ENCODE measurements at regions not wholly inside any gene's neighbourhood (a gene's known extent, or its start where the extent isn't known, plus 50 kb on each side); places are given as distances from the start of the nearest gene placed in this dataset.
"Not testable (repeated sequence)": the region's sequence is repeated elsewhere in the genome, so short reads cannot be mapped to it uniquely, and the experiment has no call there.

DNA sequence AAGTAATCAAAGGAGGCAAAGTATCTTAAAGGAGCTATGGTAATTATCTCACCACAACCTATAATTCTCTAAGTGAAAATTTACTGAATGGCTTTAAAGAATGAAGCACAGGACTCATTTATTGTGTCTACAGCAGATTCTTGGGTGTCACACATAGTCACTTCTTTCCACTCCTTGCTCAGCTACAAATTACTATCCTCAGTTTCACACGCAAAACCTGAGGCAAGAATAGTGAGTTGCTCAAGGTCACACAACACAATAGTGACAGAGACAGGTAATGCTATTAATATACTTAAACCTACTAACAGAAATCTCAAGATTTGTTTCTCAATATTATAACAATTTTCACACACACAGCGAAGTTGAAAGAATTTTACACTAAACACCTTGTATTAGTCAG, 120.9 kb upstream of the STK32A start:
- TF ChIP-seq ZNF70 (CRISPR knock-in tag; IDR thresholded peaks at IDR 0.05), result no peak
- TF ChIP-seq, protein P1, sequence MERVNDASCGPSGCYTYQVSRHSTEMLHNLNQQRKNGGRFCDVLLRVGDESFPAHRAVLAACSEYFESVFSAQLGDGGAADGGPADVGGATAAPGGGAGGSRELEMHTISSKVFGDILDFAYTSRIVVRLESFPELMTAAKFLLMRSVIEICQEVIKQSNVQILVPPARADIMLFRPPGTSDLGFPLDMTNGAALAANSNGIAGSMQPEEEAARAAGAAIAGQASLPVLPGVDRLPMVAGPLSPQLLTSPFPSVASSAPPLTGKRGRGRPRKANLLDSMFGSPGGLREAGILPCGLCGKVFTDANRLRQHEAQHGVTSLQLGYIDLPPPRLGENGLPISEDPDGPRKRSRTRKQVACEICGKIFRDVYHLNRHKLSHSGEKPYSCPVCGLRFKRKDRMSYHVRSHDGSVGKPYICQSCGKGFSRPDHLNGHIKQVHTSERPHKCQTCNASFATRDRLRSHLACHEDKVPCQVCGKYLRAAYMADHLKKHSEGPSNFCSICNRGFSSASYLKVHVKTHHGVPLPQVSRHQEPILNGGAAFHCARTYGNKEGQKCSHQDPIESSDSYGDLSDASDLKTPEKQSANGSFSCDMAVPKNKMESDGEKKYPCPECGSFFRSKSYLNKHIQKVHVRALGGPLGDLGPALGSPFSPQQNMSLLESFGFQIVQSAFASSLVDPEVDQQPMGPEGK (CRISPR knock-in tag; IDR thresholded peaks at IDR 0.05; ENCODE audit: borderline replicate concordance), result no peak
- no peak for TF ChIP-seq CSDC2 (CRISPR knock-in tag; IDR thresholded peaks at IDR 0.05)
- no peak for TF ChIP-seq ARNTL (CRISPR knock-in tag; IDR thresholded peaks at IDR 0.05; ENCODE audit: borderline replicate concordance, low read depth)
- TF ChIP-seq TOX (CRISPR knock-in tag; IDR thresholded peaks at IDR 0.05; ENCODE audit: borderline replicate concordance), result no peak
- TF ChIP-seq ZFP30 (CRISPR knock-in tag; IDR thresholded peaks at IDR 0.05), result no peak
- TF ChIP-seq, protein P2, sequence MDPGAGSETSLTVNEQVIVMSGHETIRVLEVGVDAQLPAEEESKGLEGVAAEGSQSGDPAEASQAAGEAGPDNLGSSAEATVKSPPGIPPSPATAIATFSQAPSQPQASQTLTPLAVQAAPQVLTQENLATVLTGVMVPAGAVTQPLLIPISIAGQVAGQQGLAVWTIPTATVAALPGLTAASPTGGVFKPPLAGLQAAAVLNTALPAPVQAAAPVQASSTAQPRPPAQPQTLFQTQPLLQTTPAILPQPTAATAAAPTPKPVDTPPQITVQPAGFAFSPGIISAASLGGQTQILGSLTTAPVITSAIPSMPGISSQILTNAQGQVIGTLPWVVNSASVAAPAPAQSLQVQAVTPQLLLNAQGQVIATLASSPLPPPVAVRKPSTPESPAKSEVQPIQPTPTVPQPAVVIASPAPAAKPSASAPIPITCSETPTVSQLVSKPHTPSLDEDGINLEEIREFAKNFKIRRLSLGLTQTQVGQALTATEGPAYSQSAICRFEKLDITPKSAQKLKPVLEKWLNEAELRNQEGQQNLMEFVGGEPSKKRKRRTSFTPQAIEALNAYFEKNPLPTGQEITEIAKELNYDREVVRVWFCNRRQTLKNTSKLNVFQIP (CRISPR knock-in tag; IDR thresholded peaks at IDR 0.05; ENCODE audit: borderline replicate concordance, low read depth), result no peak
- no peak for TF ChIP-seq SNAI2 (CRISPR knock-in tag; IDR thresholded peaks at IDR 0.05)
- TF ChIP-seq ZNF8 (CRISPR knock-in tag; IDR thresholded peaks at IDR 0.05), result no peak
- no peak for TF ChIP-seq PPARA (CRISPR knock-in tag; IDR thresholded peaks at IDR 0.05; ENCODE audit: borderline replicate concordance)
- TF ChIP-seq ZNF565 (CRISPR knock-in tag; conservative IDR thresholded peaks at IDR 0.05; ENCODE audit: low read depth), result no peak
- no peak for TF ChIP-seq GLIS3 (CRISPR knock-in tag; IDR thresholded peaks at IDR 0.05)
- no peak for TF ChIP-seq ESRRG (CRISPR knock-in tag; IDR thresholded peaks at IDR 0.05)
- TF ChIP-seq, protein P3, sequence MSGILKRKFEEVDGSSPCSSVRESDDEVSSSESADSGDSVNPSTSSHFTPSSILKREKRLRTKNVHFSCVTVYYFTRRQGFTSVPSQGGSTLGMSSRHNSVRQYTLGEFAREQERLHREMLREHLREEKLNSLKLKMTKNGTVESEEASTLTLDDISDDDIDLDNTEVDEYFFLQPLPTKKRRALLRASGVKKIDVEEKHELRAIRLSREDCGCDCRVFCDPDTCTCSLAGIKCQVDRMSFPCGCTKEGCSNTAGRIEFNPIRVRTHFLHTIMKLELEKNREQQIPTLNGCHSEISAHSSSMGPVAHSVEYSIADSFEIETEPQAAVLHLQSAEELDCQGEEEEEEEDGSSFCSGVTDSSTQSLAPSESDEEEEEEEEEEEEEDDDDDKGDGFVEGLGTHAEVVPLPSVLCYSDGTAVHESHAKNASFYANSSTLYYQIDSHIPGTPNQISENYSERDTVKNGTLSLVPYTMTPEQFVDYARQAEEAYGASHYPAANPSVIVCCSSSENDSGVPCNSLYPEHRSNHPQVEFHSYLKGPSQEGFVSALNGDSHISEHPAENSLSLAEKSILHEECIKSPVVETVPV (CRISPR knock-in tag; IDR thresholded peaks at IDR 0.05), result no peak
- no peak for TF ChIP-seq ZC3H10 (CRISPR knock-in tag; IDR thresholded peaks at IDR 0.05)
- TF ChIP-seq OSR1 (CRISPR knock-in tag; IDR thresholded peaks at IDR 0.05), result no peak
- no peak for TF ChIP-seq TCF4 (CRISPR knock-in tag; IDR thresholded peaks at IDR 0.05; ENCODE audit: borderline replicate concordance)
- no peak for TF ChIP-seq BACH2 (CRISPR knock-in tag; IDR thresholded peaks at IDR 0.05; ENCODE audit: borderline replicate concordance)
- ATAC-seq, result no peak

DNA sequence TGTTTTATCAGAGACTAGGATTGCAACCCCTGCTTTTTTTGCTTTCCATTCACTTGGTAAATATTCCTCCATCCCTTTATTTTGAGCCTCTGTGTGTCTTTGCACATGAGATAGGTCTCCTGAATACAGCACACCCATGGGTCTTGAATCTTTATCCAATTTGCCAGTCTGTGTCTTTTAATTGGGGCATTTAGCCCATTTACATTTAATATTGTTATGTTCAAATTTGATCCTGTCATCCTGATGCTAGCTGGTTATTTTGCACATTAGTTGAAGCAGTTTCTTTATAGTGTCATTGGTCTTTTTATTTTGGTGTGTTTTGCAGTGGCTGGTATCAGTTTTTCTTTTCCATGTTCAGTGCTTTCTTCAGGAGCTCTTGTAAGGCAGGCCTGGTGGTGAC, 95.1 kb upstream of the STK32A start:
- ATAC-seq, result not testable (repeated sequence)

DNA sequence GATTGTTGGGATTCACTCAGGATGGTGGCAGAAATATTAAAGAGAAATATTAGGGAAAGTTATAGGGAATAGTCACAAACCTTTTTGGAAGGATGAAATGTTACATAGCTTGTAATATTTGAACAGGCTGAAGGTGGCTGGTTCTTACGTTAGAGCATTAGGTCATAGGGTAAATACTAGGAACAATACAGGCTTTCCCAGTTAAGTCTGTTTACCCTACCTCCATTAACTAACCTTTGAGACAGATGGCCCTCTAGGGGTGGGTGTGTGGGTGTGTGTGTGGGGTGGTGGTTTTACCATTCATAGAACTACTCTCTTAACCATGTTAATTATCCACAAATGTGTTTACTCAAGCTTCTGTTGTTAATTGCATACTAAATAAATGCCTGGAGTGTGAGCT, 94.3 kb upstream of the STK32A start:
- ATAC-seq, result no peak
- no peak for TF ChIP-seq TCF4 (CRISPR knock-in tag; IDR thresholded peaks at IDR 0.05; ENCODE audit: borderline replicate concordance)
- TF ChIP-seq, protein P2 (CRISPR knock-in tag; IDR thresholded peaks at IDR 0.05; ENCODE audit: borderline replicate concordance, low read depth), result no peak
- TF ChIP-seq, protein P4, sequence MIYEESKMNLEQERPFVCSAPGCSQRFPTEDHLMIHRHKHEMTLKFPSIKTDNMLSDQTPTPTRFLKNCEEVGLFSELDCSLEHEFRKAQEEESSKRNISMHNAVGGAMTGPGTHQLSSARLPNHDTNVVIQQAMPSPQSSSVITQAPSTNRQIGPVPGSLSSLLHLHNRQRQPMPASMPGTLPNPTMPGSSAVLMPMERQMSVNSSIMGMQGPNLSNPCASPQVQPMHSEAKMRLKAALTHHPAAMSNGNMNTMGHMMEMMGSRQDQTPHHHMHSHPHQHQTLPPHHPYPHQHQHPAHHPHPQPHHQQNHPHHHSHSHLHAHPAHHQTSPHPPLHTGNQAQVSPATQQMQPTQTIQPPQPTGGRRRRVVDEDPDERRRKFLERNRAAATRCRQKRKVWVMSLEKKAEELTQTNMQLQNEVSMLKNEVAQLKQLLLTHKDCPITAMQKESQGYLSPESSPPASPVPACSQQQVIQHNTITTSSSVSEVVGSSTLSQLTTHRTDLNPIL (CRISPR knock-in tag; IDR thresholded peaks at IDR 0.05; ENCODE audit: low read depth), result no peak
- TF ChIP-seq ZFP3 (CRISPR knock-in tag; IDR thresholded peaks at IDR 0.05), result no peak
- no peak for TF ChIP-seq ESRRG (CRISPR knock-in tag; IDR thresholded peaks at IDR 0.05)

DNA sequence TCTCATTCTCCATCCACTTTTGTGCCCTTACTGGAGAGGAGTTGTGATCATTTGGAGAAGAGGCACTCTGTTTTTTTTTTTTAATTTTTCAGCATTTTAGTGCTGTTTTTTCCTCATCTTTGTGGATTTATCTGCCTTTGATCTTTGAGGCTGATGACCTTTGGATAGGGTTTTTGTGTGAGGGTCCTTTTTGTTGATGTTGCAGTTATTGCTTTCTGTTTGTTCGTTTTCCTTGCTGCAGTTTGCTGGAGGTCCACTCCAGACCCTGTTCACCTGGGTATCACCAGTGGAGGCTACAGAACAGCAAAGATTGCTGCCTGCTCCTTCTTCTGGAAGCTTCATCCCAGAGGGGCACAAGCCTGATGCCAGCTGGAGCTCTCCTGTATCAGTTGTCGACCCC, 93.2 kb upstream of the STK32A start:
- ATAC-seq, result not testable (repeated sequence)

DNA sequence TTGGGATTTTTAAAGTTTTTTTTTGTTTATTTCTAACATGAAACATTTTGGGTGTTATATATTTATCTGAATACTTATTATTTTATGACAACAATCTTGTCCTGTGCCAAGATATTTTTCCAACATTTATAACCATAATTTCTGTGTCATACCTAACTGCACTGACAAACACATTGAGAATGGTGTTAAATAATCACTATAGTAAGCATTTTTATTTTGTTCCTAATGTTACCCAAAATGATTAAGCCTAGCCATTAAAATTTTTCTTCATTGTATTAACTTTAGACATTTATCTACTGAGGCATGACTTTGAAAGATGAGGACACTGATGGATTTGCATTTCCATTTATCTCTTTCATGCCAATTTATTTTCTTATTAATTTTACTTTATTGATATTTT, 91.6 kb upstream of the STK32A start:
- TF ChIP-seq ZNF8 (CRISPR knock-in tag; IDR thresholded peaks at IDR 0.05) (no peak), BACH2 (CRISPR knock-in tag; IDR thresholded peaks at IDR 0.05; ENCODE audit: borderline replicate concordance) (no peak), OSR1 (CRISPR knock-in tag; IDR thresholded peaks at IDR 0.05) (no peak), ZNF70 (CRISPR knock-in tag; IDR thresholded peaks at IDR 0.05) (no peak), ZC3H10 (CRISPR knock-in tag; IDR thresholded peaks at IDR 0.05) (no peak), ZNF565 (CRISPR knock-in tag; conservative IDR thresholded peaks at IDR 0.05; ENCODE audit: low read depth) (no peak), ESRRG (CRISPR knock-in tag; IDR thresholded peaks at IDR 0.05) (no peak), PPARA (CRISPR knock-in tag; IDR thresholded peaks at IDR 0.05; ENCODE audit: borderline replicate concordance) (no peak), ARNTL (CRISPR knock-in tag; IDR thresholded peaks at IDR 0.05; ENCODE audit: borderline replicate concordance, low read depth) (no peak), ZFP30 (CRISPR knock-in tag; IDR thresholded peaks at IDR 0.05) (no peak), ISL1 (CRISPR knock-in tag; IDR thresholded peaks at IDR 0.05) (no peak)
- ATAC-seq, result no peak

All from SK-N-SH treated with all-trans-retinoic acid at 6 μM for 48 hours (cell line).